ENCODE measurements at regions not wholly inside any gene's neighbourhood (a gene's known extent, or its start where the extent isn't known, plus 50 kb on each side); places are given as distances from the start of the nearest gene placed in this dataset.

- no peak for ATAC-seq
- Histone ChIP-seq H3K36me3 (no peaks in the 10 kb centered on the region), H3K27ac (no peak overlapping the region), H3K27me3 (ENCODE audit: low read depth) (no peaks in the 10 kb centered on the region), H3K4me1 (no peaks in the 10 kb centered on the region), H3K9me3 (no peaks in the 10 kb centered on the region), H3K4me3 (no peak overlapping the region)
- intact Hi-C loops (cut with DNase I) = no loop called here
- no peak for DNase-seq
- no peak for TF ChIP-seq CTCF (IDR thresholded peaks at IDR 0.05)
Observed at GRCh38 chr3:181174676-181175233, 185.2 kb upstream of the DNAJC19 start.

- no peaks in the 10 kb centered on the region for H3K27me3 ChIP-seq (ENCODE audit: low read depth)
- no peaks in the 10 kb centered on the region for H3K4me1 ChIP-seq
- H3K36me3 ChIP-seq = no peaks in the 10 kb centered on the region
- no peak overlapping the region for H3K4me3 ChIP-seq
- no peaks in the 10 kb centered on the region for H3K9me3 ChIP-seq
- intact Hi-C loops (cut with DNase I) = no loop called here
- H3K27ac ChIP-seq = no peak overlapping the region
- ATAC-seq = no peak
- no peak for DNase-seq
- TF ChIP-seq CTCF (IDR thresholded peaks at IDR 0.05) = no peak
Observed at GRCh38 chr3:181174022-181174421, 184.5 kb upstream of the DNAJC19 start.

GRCh38 chr3:181173227-181173626 lies 183.7 kb upstream of the DNAJC19 start:
- no peak for TF ChIP-seq CTCF (IDR thresholded peaks at IDR 0.05)
- no peaks in the 10 kb centered on the region for H3K4me1 ChIP-seq
- ATAC-seq = no peak
- intact Hi-C loops (cut with DNase I) = no loop called here
- H3K27me3 ChIP-seq (ENCODE audit: low read depth) = no peaks in the 10 kb centered on the region
- no peak overlapping the region for H3K4me3 ChIP-seq
- no peak overlapping the region for H3K27ac ChIP-seq
- no peaks in the 10 kb centered on the region for H3K9me3 ChIP-seq
- H3K36me3 ChIP-seq = no peaks in the 10 kb centered on the region
- no peak for DNase-seq

- no peak for TF ChIP-seq CTCF (IDR thresholded peaks at IDR 0.05)
- intact Hi-C loops (cut with DNase I) = no loop called here
- H3K36me3 ChIP-seq = no peaks in the 10 kb centered on the region
- H3K4me1 ChIP-seq = no peaks in the 10 kb centered on the region
- DNase-seq (no peak), ATAC-seq (no peak)
- H3K27me3 ChIP-seq (ENCODE audit: low read depth) = no peaks in the 10 kb centered on the region
- H3K4me3 ChIP-seq = no peak overlapping the region
- H3K9me3 ChIP-seq = no peaks in the 10 kb centered on the region
- H3K27ac ChIP-seq = no peak overlapping the region
Observed at GRCh38 chr3:181134873-181135272, 145.3 kb upstream of the DNAJC19 start.

GRCh38 chr3:181133832-181134231 lies 144.3 kb upstream of the DNAJC19 start:
- DNase-seq = no peak
- Histone ChIP-seq H3K36me3 (no peaks in the 10 kb centered on the region), H3K4me3 (no peak overlapping the region), H3K27ac (no peak overlapping the region), H3K9me3 (no peaks in the 10 kb centered on the region), H3K27me3 (ENCODE audit: low read depth) (no peaks in the 10 kb centered on the region), H3K4me1 (no peaks in the 10 kb centered on the region)
- intact Hi-C loops (cut with DNase I) = no loop called here
- TF ChIP-seq CTCF (IDR thresholded peaks at IDR 0.05) = no peak
- no peak for ATAC-seq

- no peak for DNase-seq
- TF ChIP-seq CTCF (IDR thresholded peaks at IDR 0.05) = no peak
- intact Hi-C loops (cut with DNase I) = no loop called here
- no peaks in the 10 kb centered on the region for H3K9me3 ChIP-seq
- H3K4me3 ChIP-seq = no peak overlapping the region
- H3K36me3 ChIP-seq = no peaks in the 10 kb centered on the region
- H3K27ac ChIP-seq = no peak overlapping the region
- no peak for ATAC-seq
- H3K27me3 ChIP-seq (ENCODE audit: low read depth) = no peaks in the 10 kb centered on the region
- H3K4me1 ChIP-seq = no peaks in the 10 kb centered on the region
Observed at GRCh38 chr3:181105646-181106045, 116.1 kb upstream of the DNAJC19 start.
